ENCODE measurements at regions not wholly inside any gene's neighbourhood (a gene's known extent, or its start where the extent isn't known, plus 50 kb on each side); places are given as distances from the start of the nearest gene placed in this dataset.

- no peak for FAIRE-seq
- no peaks in the 10 kb centered on the region for H3K4me1 ChIP-seq (replicated peaks in 1 of 4; ENCODE audit: control insufficient read depth in 3 of 4, insufficient read depth in 4 of 4, low read length in 3 of 4)
- H2BK12ac ChIP-seq (ENCODE audit: low read depth, low read length), result no peak overlapping the region
- H4K8ac ChIP-seq (ENCODE audit: extremely low read depth, insufficient read depth, low read length), result no peak overlapping the region
- H3K14ac ChIP-seq (ENCODE audit: insufficient read length), result no peak overlapping the region
- no peak overlapping the region for H3K4ac ChIP-seq (replicated peaks; ENCODE audit: insufficient read length, low read depth, low read length)
- no peak overlapping the region for H2AK5ac ChIP-seq (ENCODE audit: low read depth, low read length)
- H3K36me3 ChIP-seq (ENCODE audit: control insufficient read depth in 2 of 4, insufficient read depth in 4 of 4, low read length in 3 of 4), result no peaks in the 10 kb centered on the region
- H3K79me1 ChIP-seq (ENCODE audit: low read depth, low read length), result no peaks in the 10 kb centered on the region
- no peaks in the 10 kb centered on the region for H3K79me2 ChIP-seq (ENCODE audit: control insufficient read depth in 1 of 2, insufficient read depth in 2 of 2, low read length in 2 of 2)
- ChIA-PET CTCF (ENCODE audit: partially characterized antibody) (no interaction called here), POLR2A (ENCODE audit: partially characterized antibody) (no interaction called here)
- H4K5ac ChIP-seq (ENCODE audit: insufficient read length, low read depth, low read length), result no peak overlapping the region
- H3K23me2 ChIP-seq (ENCODE audit: low read depth, low read length), result no peaks in the 10 kb centered on the region
- H2AFZ ChIP-seq (ENCODE audit: low read length), result no peak overlapping the region
- H3K9ac ChIP-seq (replicated peaks in 1 of 4; ENCODE audit: extremely low read depth in 1 of 4, low read depth in 3 of 4, low read length in 3 of 4), result no peak overlapping the region
- H3K27ac ChIP-seq (ENCODE audit: low read depth, low read length), result no peak overlapping the region
- H4K20me1 ChIP-seq (replicated peaks in 1 of 2; ENCODE audit: control insufficient read depth in 1 of 2, insufficient read depth in 2 of 2, low read length in 2 of 2), result no peaks in the 10 kb centered on the region
- H3K4me2 ChIP-seq (ENCODE audit: insufficient read depth in 1 of 2, low read depth in 2 of 2, low read length in 2 of 2), result no peak overlapping the region
- no peak overlapping the region for H3K56ac ChIP-seq (replicated peaks; ENCODE audit: insufficient read length, low read depth, low read length)
- no peak overlapping the region for H2BK20ac ChIP-seq (ENCODE audit: low read length)
- H4K91ac ChIP-seq (replicated peaks; ENCODE audit: insufficient read length, low read length), result no peak overlapping the region
- H3K4me3 ChIP-seq (ENCODE audit: extremely low read depth in 1 of 4, insufficient read depth in 2 of 4, low read depth in 3 of 4, low read length in 4 of 4), result no peak overlapping the region
- DNase-seq (ENCODE audit: low read depth in 1 of 2, low spot score in 2 of 2), result no peak
- H3K23ac ChIP-seq (ENCODE audit: insufficient read length), result no peak overlapping the region
- H3K9me3 ChIP-seq (ENCODE audit: insufficient read depth in 2 of 2, low read depth in 1 of 2, low read length in 1 of 2), result no peaks in the 10 kb centered on the region
- H2BK5ac ChIP-seq (ENCODE audit: low read depth, low read length), result no peak overlapping the region
- H3K27me3 ChIP-seq (replicated peaks in 1 of 4; ENCODE audit: control insufficient read depth in 3 of 4, extremely low read depth in 1 of 4, insufficient read depth in 3 of 4, low read length in 3 of 4), result no peaks in the 10 kb centered on the region
- H2BK15ac ChIP-seq (ENCODE audit: low read length), result no peak overlapping the region
- H3K18ac ChIP-seq (ENCODE audit: extremely low read depth, low read length), result no peak overlapping the region
- H2BK120ac ChIP-seq (replicated peaks; ENCODE audit: low read depth, low read length), result no peak overlapping the region
- WGBS, 2 experiments (ENCODE audit: extremely low coverage in 1 of 2, insufficient coverage in 1 of 2, insufficient read length in 1 of 2, insufficient replicate concordance in 2 of 2, low coverage in 1 of 2, low lambda C conversion rate in 2 of 2, missing lambda C conversion rate in 1 of 2), result 91 to 100% methylated on average over 1 to 8 of the region's 8 CpGs
- TF ChIP-seq JUN (IDR thresholded peaks at IDR 0.05; ENCODE audit: low read depth, low read length) (no peak), GTF2F1 (IDR thresholded peaks at IDR 0.05; ENCODE audit: borderline replicate concordance, low read depth, low read length) (no peak), SIRT6 (IDR thresholded peaks at IDR 0.05; ENCODE audit: low read length) (no peak), KDM5A (IDR thresholded peaks at IDR 0.05; ENCODE audit: low read length) (no peak), BRCA1 (IDR thresholded peaks at IDR 0.05; ENCODE audit: low read depth, low read length) (no peak), TEAD4 (IDR thresholded peaks at IDR 0.05; ENCODE audit: low read depth, low read length) (no peak)
- TF ChIP-seq, protein P1, sequence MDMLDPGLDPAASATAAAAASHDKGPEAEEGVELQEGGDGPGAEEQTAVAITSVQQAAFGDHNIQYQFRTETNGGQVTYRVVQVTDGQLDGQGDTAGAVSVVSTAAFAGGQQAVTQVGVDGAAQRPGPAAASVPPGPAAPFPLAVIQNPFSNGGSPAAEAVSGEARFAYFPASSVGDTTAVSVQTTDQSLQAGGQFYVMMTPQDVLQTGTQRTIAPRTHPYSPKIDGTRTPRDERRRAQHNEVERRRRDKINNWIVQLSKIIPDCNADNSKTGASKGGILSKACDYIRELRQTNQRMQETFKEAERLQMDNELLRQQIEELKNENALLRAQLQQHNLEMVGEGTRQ (IDR thresholded peaks at IDR 0.05; ENCODE audit: low read length), result no peak
Measured at GRCh38 chr4:147328756-147329446, 152.0 kb upstream of the EDNRA start.
